ENCODE measurements at regions not wholly inside any gene's neighbourhood (a gene's known extent, or its start where the extent isn't known, plus 50 kb on each side); places are given as distances from the start of the nearest gene placed in this dataset.

DNA sequence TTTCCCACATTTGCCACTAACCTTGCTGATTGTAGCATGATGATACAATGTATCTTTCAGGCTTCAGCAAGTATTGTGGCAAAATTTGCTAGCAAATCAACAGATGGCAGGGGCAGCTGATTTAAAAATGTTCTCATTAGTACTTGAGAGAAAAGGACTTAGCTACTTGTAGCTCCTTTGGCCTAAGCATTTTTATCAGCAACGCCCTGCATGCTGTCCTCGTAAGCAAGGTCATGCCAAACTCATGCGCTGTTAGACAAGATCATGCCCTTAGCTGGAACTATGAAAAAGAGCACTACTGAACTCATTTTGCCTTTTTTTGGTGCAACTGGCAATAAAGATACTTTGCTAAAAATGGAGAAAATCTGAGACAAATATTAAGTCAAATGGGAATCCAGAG lies 197.1 kb downstream of the ICE1 start:
- intact Hi-C loops (cut with DNase I; ENCODE audit: low total_unique reads), result no loop called here

DNA sequence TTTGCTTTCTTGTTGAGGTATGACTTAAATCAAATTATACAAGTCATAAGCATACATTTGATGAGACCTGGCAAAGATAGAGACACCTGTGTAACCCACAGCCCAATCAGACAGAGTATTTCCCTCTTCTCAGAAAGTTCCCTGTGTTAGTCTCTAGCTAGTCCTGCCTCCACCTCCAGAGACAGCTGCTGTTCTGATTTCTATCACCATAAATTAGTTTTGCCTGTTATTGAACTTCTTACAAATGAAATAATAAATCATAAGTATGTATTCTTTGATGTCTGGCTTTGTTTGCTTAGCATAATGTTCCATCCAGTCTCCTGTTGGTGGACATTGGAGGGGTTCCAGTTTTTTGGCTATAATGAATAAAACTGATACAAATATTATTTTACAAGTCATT lies 194.5 kb downstream of the ICE1 start:
- DNase-seq (ENCODE audit: low spot score in 2 of 2), result no peak
- no peak for TF ChIP-seq POLR2A (IDR thresholded peaks at IDR 0.05)
- TF ChIP-seq POLR2AphosphoS5 (IDR thresholded peaks at IDR 0.05), result no peak
- TF ChIP-seq, protein P1, sequence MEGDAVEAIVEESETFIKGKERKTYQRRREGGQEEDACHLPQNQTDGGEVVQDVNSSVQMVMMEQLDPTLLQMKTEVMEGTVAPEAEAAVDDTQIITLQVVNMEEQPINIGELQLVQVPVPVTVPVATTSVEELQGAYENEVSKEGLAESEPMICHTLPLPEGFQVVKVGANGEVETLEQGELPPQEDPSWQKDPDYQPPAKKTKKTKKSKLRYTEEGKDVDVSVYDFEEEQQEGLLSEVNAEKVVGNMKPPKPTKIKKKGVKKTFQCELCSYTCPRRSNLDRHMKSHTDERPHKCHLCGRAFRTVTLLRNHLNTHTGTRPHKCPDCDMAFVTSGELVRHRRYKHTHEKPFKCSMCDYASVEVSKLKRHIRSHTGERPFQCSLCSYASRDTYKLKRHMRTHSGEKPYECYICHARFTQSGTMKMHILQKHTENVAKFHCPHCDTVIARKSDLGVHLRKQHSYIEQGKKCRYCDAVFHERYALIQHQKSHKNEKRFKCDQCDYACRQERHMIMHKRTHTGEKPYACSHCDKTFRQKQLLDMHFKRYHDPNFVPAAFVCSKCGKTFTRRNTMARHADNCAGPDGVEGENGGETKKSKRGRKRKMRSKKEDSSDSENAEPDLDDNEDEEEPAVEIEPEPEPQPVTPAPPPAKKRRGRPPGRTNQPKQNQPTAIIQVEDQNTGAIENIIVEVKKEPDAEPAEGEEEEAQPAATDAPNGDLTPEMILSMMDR (IDR thresholded peaks at IDR 0.05), result no peak
- Histone ChIP-seq H3K27me3 (no peaks in the 10 kb centered on the region), H3K4me3 (no peak overlapping the region), H3K27ac (no peak overlapping the region), H3K4me1 (no peaks in the 10 kb centered on the region), H3K9me3 (no peaks in the 10 kb centered on the region), H3K36me3 (no peaks in the 10 kb centered on the region)
- intact Hi-C loops (cut with DNase I; ENCODE audit: low total_unique reads), result no loop called here

More for the DNA sequence above, 197.1 kb downstream of the ICE1 start:
- H3K4me1 ChIP-seq, result no peaks in the 10 kb centered on the region
- no peak for TF ChIP-seq POLR2A (IDR thresholded peaks at IDR 0.05)
- TF ChIP-seq, protein P1 (IDR thresholded peaks at IDR 0.05), result no peak
- no peak for TF ChIP-seq POLR2AphosphoS5 (IDR thresholded peaks at IDR 0.05)
- no peak for DNase-seq (ENCODE audit: low spot score in 2 of 2)
- no peaks in the 10 kb centered on the region for H3K27me3 ChIP-seq
- no peaks in the 10 kb centered on the region for H3K36me3 ChIP-seq
- no peak overlapping the region for H3K27ac ChIP-seq
- peaks cover 5 to 19% of the 10 kb centered on the region in 2 donors for H3K9me3 ChIP-seq
- H3K4me3 ChIP-seq, result no peak overlapping the region

DNA sequence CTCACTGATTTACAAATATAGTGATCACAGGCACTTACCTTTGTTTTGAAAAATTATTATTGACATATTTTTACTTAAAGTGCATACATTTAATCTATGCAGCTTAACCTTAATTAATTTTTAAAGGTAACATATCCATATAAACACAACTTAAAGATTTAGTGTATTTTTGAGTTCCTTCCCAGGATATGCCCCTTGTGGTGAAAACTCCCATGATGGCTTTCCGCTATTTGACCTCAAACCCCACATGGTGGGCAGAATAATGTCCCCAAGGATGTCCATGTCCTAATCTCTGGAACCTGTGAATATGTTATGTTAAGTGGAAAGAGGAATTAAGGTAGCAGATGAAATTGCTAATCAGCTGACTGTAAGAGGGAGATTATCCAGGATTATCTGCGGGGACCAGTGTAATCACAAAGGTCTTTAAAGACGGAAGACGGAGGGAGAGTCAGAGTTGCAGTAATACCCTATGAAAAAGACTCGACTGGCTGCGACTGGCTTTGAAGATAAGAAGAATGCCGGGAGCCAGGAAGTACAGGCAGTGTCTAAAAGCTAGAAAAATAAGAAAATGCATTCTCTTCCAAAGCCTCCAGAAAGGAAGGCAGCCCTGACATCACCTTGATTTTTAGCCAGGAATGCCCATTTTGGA lies 193.9 kb downstream of the ICE1 start:
- Histone ChIP-seq H3K4me1 (no peaks in the 10 kb centered on the region), H3K36me3 (no peaks in the 10 kb centered on the region), H3K27ac (no peak overlapping the region)

DNA sequence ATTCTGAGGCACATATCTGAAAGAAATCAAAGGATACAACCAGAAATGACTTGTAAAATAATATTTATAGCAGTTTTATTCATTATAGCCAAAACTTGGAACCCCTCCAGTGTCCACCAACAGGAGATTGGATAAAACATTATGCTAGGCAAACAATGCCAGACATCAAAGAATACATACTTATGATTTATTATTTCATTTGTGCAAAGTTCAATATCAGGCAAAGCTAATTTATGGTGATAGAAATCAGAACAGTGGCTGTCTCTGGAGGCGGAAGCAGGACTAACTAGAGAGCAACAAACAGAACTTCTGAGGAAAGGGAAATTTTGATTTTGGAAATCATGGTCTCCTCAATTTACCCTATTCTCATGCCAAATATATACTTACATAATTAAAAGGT lies 193.1 kb downstream of the ICE1 start:
- Histone ChIP-seq H3K36me3 (no peaks in the 10 kb centered on the region), H3K27ac (no peak overlapping the region), H3K4me3 (no peak overlapping the region), H3K9me3 (no peaks in the 10 kb centered on the region), H3K4me1 (no peaks in the 10 kb centered on the region), H3K27me3 (no peaks in the 10 kb centered on the region)
- DNase-seq (ENCODE audit: low spot score in 2 of 2), result no peak
- TF ChIP-seq POLR2AphosphoS5 (IDR thresholded peaks at IDR 0.05), result no peak
- TF ChIP-seq POLR2A (IDR thresholded peaks at IDR 0.05), result no peak
- TF ChIP-seq, protein P1 (IDR thresholded peaks at IDR 0.05), result no peak
- intact Hi-C loops (cut with DNase I; ENCODE audit: low total_unique reads), result no loop called here

More for the DNA sequence above, 193.9 kb downstream of the ICE1 start:
- no peak for DNase-seq (ENCODE audit: low spot score in 2 of 2)
- TF ChIP-seq POLR2AphosphoS5 (IDR thresholded peaks at IDR 0.05) (no peak), POLR2A (IDR thresholded peaks at IDR 0.05) (no peak)
- TF ChIP-seq, protein P1 (IDR thresholded peaks at IDR 0.05), result no peak
- intact Hi-C loops (cut with DNase I; ENCODE audit: low total_unique reads), result no loop called here
- no peaks in the 10 kb centered on the region for H3K27me3 ChIP-seq
- H3K9me3 ChIP-seq, result no peaks in the 10 kb centered on the region
- no peak overlapping the region for H3K4me3 ChIP-seq

DNA sequence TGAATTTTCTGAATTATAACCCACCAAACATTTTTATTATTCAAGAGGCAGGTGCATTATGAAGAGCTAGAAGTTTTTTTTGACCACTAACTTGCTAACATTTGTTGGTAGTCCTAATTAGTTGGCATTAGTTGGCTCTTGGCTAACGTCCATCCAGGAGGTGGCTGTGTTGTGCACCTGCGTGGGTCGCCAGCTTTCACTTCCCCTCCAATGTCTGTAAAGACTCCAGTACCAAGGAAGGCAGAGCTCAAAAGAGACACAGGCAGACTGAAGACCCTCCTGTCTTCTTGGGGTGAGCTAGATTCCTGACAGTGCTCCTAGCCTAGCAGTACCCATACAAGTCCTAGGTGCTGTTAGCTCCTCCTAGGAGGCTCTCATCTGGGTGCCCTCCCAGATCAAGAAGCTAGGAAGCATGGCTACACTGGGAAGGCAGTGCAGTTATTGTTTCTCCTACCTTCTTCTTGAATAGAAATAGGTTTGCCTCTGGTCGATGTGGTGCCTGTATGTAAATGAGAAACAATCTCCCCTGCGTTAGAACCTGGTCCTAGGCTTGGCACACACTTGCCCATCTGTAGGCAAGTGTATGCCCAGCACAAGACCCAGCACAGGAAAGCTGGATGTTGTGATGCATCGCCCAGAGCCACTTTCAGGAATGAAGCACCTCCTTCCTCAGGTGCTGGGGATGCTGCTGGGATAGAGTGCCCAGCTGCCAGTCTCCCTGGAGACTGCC lies 190.9 kb downstream of the ICE1 start:
- TF ChIP-seq POLR2A (IDR thresholded peaks at IDR 0.05) (no peak), POLR2AphosphoS5 (IDR thresholded peaks at IDR 0.05) (no peak)
- TF ChIP-seq, protein P1 (IDR thresholded peaks at IDR 0.05), result no peak

More for the DNA sequence above, 190.9 kb downstream of the ICE1 start:
- H3K9me3 ChIP-seq, result no peaks in the 10 kb centered on the region
- H3K4me3 ChIP-seq, result no peak overlapping the region
- H3K27me3 ChIP-seq, result no peaks in the 10 kb centered on the region
- no peaks in the 10 kb centered on the region for H3K36me3 ChIP-seq
- intact Hi-C loops (cut with DNase I; ENCODE audit: low total_unique reads), result no loop called here
- no peak for DNase-seq (ENCODE audit: low spot score in 2 of 2)
- no peaks in the 10 kb centered on the region for H3K4me1 ChIP-seq
- no peak overlapping the region for H3K27ac ChIP-seq

Data from breast epithelium (tissue), 4 donors.